Transverse colon (tissue), 4 donors: ENCODE measurements at regions not wholly inside any gene's neighbourhood (a gene's known extent, or its start where the extent isn't known, plus 50 kb on each side); places are given as distances from the start of the nearest gene placed in this dataset.

ENCODE experiments used
- CTCF ChIP-seq, 5 experiments: fragments of 200-600 bp in 3 of 5; fragments of 450-650 bp in 2 of 5; sonication (generic) in 3 of 5; IDR thresholded peaks; 1 replicate in 2 of 5; 2 replicates in 3 of 5; pipeline ENCODE4 v1.5.1; 2016 to 2017; ENCODE audit warnings: antibody characterized with exemption in 5 of 5, inconsistent platforms in 3 of 5, mild to moderate bottlenecking in 2 of 5, moderate library complexity in 1 of 5
- POLR2A ChIP-seq: fragments of 450-650 bp; IDR thresholded peaks from one replicate; pipeline ENCODE4 v1.6.1; 2016; ENCODE audit warnings: antibody characterized with exemption, mild to moderate bottlenecking, moderate library complexity
- POLR2AphosphoS5 ChIP-seq, 3 donors: sonication (generic); formaldehyde crosslinking; IDR thresholded peaks; one replicate each; pipeline ENCODE4 v1.6.1; 2016; ENCODE audit warnings: antibody characterized with exemption in 3 of 3

- TF ChIP-seq CTCF (IDR thresholded peaks at IDR 0.05) (no peak), POLR2A (no peak), POLR2AphosphoS5 (IDR thresholded peaks at IDR 0.05) (no peak)
Measured at GRCh38 chr15:100715571-100716455, 113.4 kb downstream of the ASB7 start.
